PFSK-1 (cell line): ENCODE measurements at regions not wholly inside any gene's neighbourhood (a gene's known extent, or its start where the extent isn't known, plus 50 kb on each side); places are given as distances from the start of the nearest gene placed in this dataset.

Experiments
- FOXP2 ChIP-seq: optimal IDR thresholded peaks from 2 replicates; pipeline ENCODE3; 2011; ENCODE audit warnings: borderline replicate concordance, control low read depth, inconsistent platforms; ENCODE audit not compliant: insufficient read depth; ENCODE audit errors: extremely low read length, extremely low read depth
- POLR2AphosphoS5 ChIP-seq: IDR thresholded peaks from 2 replicates; pipeline ENCODE4 v1.6.1; 2012; ENCODE audit warnings: low read depth, mild to moderate bottlenecking, control low read depth, low read length, moderate library complexity
- REST ChIP-seq, 2 experiments: IDR thresholded peaks; 2 replicates each; pipeline versions ENCODE4 v1.6.1 to v1.8.0; 2011 to 2012; ENCODE audit warnings: low read depth in 2 of 2, low read length in 2 of 2, control low read depth in 1 of 2, inconsistent platforms in 1 of 2, mild to moderate bottlenecking in 1 of 2, moderate library complexity in 1 of 2; ENCODE audit not compliant: insufficient read depth in 1 of 2
- SIN3A ChIP-seq: IDR thresholded peaks from 2 replicates; pipeline ENCODE4 v1.6.1; 2012; ENCODE audit warnings: mild to moderate bottlenecking, low read length, moderate library complexity, borderline replicate concordance; ENCODE audit not compliant: insufficient read depth
- TAF1 ChIP-seq: IDR thresholded peaks from 2 replicates; pipeline ENCODE4 v1.6.1; 2012; ENCODE audit warnings: low read length, control low read depth, borderline replicate concordance; ENCODE audit not compliant: insufficient read depth

GRCh38 chr3:80496452-80496851 lies 728.7 kb upstream of the ROBO1 start:
- TF ChIP-seq REST (IDR thresholded peaks at IDR 0.05; ENCODE audit: insufficient read depth in 1 of 2, low read depth in 2 of 2, low read length in 2 of 2) = no peak
- TF ChIP-seq TAF1 = no peak
- no peak for TF ChIP-seq POLR2AphosphoS5
- no peak for TF ChIP-seq FOXP2
- TF ChIP-seq SIN3A = no peak

GRCh38 chr3:80492162-80492561 lies 724.4 kb upstream of the ROBO1 start:
- TF ChIP-seq TAF1 (no peak), REST (IDR thresholded peaks at IDR 0.05; ENCODE audit: insufficient read depth in 1 of 2, low read depth in 2 of 2, low read length in 2 of 2) (no peak), SIN3A (no peak), POLR2AphosphoS5 (no peak), FOXP2 (no peak)

GRCh38 chr3:80472961-80473360 lies 705.2 kb upstream of the ROBO1 start:
- TF ChIP-seq REST (IDR thresholded peaks at IDR 0.05; ENCODE audit: insufficient read depth in 1 of 2, low read depth in 2 of 2, low read length in 2 of 2) = no peak

- TF ChIP-seq SIN3A = no peak
- no peak for TF ChIP-seq FOXP2
- no peak for TF ChIP-seq REST (IDR thresholded peaks at IDR 0.05; ENCODE audit: insufficient read depth in 1 of 2, low read depth in 2 of 2, low read length in 2 of 2)
Measured at GRCh38 chr3:80472459-80472858, 704.7 kb upstream of the ROBO1 start.

GRCh38 chr3:80470433-80470832 lies 702.6 kb upstream of the ROBO1 start:
- TF ChIP-seq FOXP2 = no peak
- no peak for TF ChIP-seq TAF1
- TF ChIP-seq SIN3A = no peak
- TF ChIP-seq POLR2AphosphoS5 = no peak
- no peak for TF ChIP-seq REST (IDR thresholded peaks at IDR 0.05; ENCODE audit: insufficient read depth in 1 of 2, low read depth in 2 of 2, low read length in 2 of 2)
